Loucy (cell line): ENCODE measurements at regions not wholly inside any gene's neighbourhood (a gene's known extent, or its start where the extent isn't known, plus 50 kb on each side); places are given as distances from the start of the nearest gene placed in this dataset.

Experiments
- H2AFZ ChIP-seq: fragments of 200-600 bp; sonication (generic); 2 replicates; pipeline ENCODE4 v1.6.0; 2016; ENCODE audit warnings: antibody characterized with exemption, mild to moderate bottlenecking, low read length, moderate library complexity
- H3F3A ChIP-seq: fragments of 200-600 bp; 2 replicates; pipeline ENCODE4 v1.6.0; 2016; ENCODE audit warnings: antibody characterized with exemption, low read depth, mild to moderate bottlenecking
- H3K27me3 ChIP-seq: fragments of 200-600 bp; sonication (generic); 2 replicates; pipeline ENCODE4 v1.6.1; 2014; ENCODE audit warnings: low read length, mild to moderate bottlenecking; ENCODE audit not compliant: insufficient read depth, poor library complexity, severe bottlenecking
- H3K36me3 ChIP-seq: fragments of 200-600 bp; sonication (generic); 2 replicates; pipeline ENCODE4 v1.6.1; 2016; ENCODE audit warnings: low read length; ENCODE audit not compliant: insufficient read depth
- H3K4me1 ChIP-seq: fragments of 200-600 bp; sonication (generic); 2 replicates; pipeline ENCODE4 v1.5.1; 2014; ENCODE audit warnings: low read length, mild to moderate bottlenecking; ENCODE audit not compliant: insufficient read depth, poor library complexity, severe bottlenecking
- H3K4me2 ChIP-seq: fragments of 200-600 bp; sonication (generic); 2 replicates; pipeline ENCODE4 v1.6.0; 2014; ENCODE audit warnings: antibody characterized with exemption, low read length, low read depth, mild to moderate bottlenecking; ENCODE audit not compliant: poor library complexity, severe bottlenecking
- H3K4me3 ChIP-seq: fragments of 200-600 bp; sonication (generic); 2 replicates; pipeline ENCODE4 v1.5.1; 2014; ENCODE audit warnings: low read length, mild to moderate bottlenecking, mixed read lengths; ENCODE audit not compliant: poor library complexity, severe bottlenecking
- H3K79me2 ChIP-seq: fragments of 200-600 bp; sonication (generic); 2 replicates; pipeline ENCODE4 v1.6.1; 2014; ENCODE audit warnings: low read length; ENCODE audit not compliant: insufficient read depth
- H3K9ac ChIP-seq: fragments of 200-600 bp; sonication (generic); 2 replicates; pipeline ENCODE4 v1.6.0; 2014; ENCODE audit warnings: mild to moderate bottlenecking, low read depth, low read length, moderate library complexity; ENCODE audit not compliant: poor library complexity, severe bottlenecking
- H3K9me2 ChIP-seq: fragments of 200-600 bp; sonication (generic); replicated peaks from 2 replicates; pipeline ENCODE4 v1.6.1; 2016; ENCODE audit warnings: low read depth, low read length, mixed read lengths
- H3K9me3 ChIP-seq: fragments of 200-600 bp; sonication (generic); 2 replicates; pipeline ENCODE4 v1.6.1; 2014; ENCODE audit warnings: mild to moderate bottlenecking, antibody characterized with exemption, low read length, low read depth; ENCODE audit not compliant: insufficient read depth
- H4K20me1 ChIP-seq: fragments of 200-600 bp; sonication (generic); 2 replicates; pipeline ENCODE4 v1.6.0; 2014; ENCODE audit warnings: antibody characterized with exemption, low read length, mild to moderate bottlenecking; ENCODE audit not compliant: insufficient read depth, poor library complexity, severe bottlenecking
- EZH2phosphoT487 ChIP-seq: fragments of 200-600 bp; IDR thresholded peaks from 2 replicates; pipeline ENCODE4 v1.6.1; 2018; ENCODE audit warnings: antibody characterized with exemption, mild to moderate bottlenecking, moderate library complexity, borderline replicate concordance
- TF ChIP-seq, protein P1 (sequence below): fragments of 200-600 bp; sonication (generic); conservative IDR thresholded peaks from 2 replicates; pipeline ENCODE4 v1.5.1; 2014; ENCODE audit warnings: mild to moderate bottlenecking, antibody characterized with exemption, low read length

DNA sequence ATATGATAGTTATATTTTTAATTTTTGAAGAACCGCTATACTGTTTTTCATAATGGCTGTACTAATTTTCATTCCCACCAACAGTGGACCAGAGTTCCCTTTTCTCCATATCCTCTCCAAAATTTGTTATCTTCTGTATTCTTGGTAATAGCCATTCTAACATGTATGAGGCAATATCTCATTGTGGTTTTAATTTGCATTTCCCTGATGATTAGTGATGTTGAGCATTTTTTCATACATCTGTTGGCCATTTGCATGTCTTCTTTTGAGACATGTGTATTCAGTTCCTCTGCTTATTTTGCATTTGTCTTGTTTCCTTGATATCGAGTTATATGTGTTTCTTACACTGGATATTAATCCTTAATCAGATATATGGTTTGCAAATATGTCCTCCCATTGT is 770.8 kb upstream of the MBL2 start:
- H3K9me2 ChIP-seq, result no peaks in the 10 kb centered on the region
- H4K20me1 ChIP-seq, result no peaks in the 10 kb centered on the region
- no peak overlapping the region for H3K4me2 ChIP-seq
- H2AFZ ChIP-seq, result no peak overlapping the region
- no peaks in the 10 kb centered on the region for H3K27me3 ChIP-seq
- no peak overlapping the region for H3K9ac ChIP-seq
- H3K36me3 ChIP-seq, result no peaks in the 10 kb centered on the region
- TF ChIP-seq, protein P1, sequence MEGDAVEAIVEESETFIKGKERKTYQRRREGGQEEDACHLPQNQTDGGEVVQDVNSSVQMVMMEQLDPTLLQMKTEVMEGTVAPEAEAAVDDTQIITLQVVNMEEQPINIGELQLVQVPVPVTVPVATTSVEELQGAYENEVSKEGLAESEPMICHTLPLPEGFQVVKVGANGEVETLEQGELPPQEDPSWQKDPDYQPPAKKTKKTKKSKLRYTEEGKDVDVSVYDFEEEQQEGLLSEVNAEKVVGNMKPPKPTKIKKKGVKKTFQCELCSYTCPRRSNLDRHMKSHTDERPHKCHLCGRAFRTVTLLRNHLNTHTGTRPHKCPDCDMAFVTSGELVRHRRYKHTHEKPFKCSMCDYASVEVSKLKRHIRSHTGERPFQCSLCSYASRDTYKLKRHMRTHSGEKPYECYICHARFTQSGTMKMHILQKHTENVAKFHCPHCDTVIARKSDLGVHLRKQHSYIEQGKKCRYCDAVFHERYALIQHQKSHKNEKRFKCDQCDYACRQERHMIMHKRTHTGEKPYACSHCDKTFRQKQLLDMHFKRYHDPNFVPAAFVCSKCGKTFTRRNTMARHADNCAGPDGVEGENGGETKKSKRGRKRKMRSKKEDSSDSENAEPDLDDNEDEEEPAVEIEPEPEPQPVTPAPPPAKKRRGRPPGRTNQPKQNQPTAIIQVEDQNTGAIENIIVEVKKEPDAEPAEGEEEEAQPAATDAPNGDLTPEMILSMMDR, result no peak
- TF ChIP-seq EZH2phosphoT487, result no peak
- H3K4me3 ChIP-seq, result no peak overlapping the region
- no peaks in the 10 kb centered on the region for H3K79me2 ChIP-seq
- H3K4me1 ChIP-seq, result no peaks in the 10 kb centered on the region
- H3F3A ChIP-seq, result no peaks in the 10 kb centered on the region
- no peaks in the 10 kb centered on the region for H3K9me3 ChIP-seq

DNA sequence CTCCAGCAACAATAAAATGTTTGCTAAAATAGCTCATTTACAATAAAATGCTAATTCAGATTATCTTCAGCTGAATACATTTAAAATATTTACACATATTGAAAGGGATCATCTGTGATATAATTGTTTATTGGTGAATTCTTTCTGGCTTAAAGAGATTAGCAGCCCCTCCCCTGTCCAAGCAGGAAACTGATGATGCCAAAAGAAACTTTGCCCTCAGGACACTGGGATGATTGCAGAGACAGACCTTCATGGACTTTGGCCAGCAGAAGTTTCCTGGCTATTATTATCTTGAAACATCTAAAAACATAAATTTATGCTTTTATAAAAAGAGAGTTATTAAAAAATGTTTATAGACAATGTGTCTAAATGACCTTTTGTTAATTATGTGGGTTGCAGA is 764.9 kb upstream of the MBL2 start:
- H3K36me3 ChIP-seq, result no peaks in the 10 kb centered on the region
- no peaks in the 10 kb centered on the region for H3F3A ChIP-seq
- no peaks in the 10 kb centered on the region for H3K9me3 ChIP-seq
- H4K20me1 ChIP-seq, result no peaks in the 10 kb centered on the region
- no peaks in the 10 kb centered on the region for H3K9me2 ChIP-seq
- TF ChIP-seq EZH2phosphoT487, result no peak
- TF ChIP-seq, protein P1, result no peak
- H3K4me3 ChIP-seq, result no peak overlapping the region
- no peak overlapping the region for H3K9ac ChIP-seq
- no peaks in the 10 kb centered on the region for H3K79me2 ChIP-seq
- no peak overlapping the region for H3K4me2 ChIP-seq
- no peaks in the 10 kb centered on the region for H3K4me1 ChIP-seq
- H3K27me3 ChIP-seq, result no peaks in the 10 kb centered on the region
- H2AFZ ChIP-seq, result no peak overlapping the region

DNA sequence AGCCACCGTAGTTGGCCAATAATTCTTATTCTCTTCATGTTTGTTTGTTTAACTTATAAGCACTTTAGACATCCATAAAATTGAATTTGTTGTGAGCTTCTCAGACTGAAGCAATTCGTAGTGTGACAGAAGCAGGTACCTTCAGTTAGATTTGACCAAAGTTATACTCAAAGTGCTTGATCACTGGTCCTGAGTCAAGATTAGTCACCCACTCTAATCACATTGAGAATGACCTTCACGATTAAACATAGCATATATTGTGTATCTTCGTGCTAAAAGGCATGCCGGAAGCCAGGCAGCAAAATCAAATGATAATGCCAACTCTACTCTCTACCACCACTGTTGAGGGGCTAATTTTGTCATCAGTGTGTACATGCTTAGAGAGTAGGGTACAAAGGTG is 763.7 kb upstream of the MBL2 start:
- no peak for TF ChIP-seq EZH2phosphoT487
- TF ChIP-seq, protein P1, result no peak
- no peaks in the 10 kb centered on the region for H3K27me3 ChIP-seq
- no peaks in the 10 kb centered on the region for H3F3A ChIP-seq
- no peaks in the 10 kb centered on the region for H4K20me1 ChIP-seq
- no peaks in the 10 kb centered on the region for H3K9me3 ChIP-seq
- no peak overlapping the region for H2AFZ ChIP-seq
- no peaks in the 10 kb centered on the region for H3K36me3 ChIP-seq
- H3K9me2 ChIP-seq, result no peaks in the 10 kb centered on the region
- no peak overlapping the region for H3K9ac ChIP-seq
- H3K4me3 ChIP-seq, result no peak overlapping the region
- H3K4me1 ChIP-seq, result no peaks in the 10 kb centered on the region
- no peak overlapping the region for H3K4me2 ChIP-seq
- no peaks in the 10 kb centered on the region for H3K79me2 ChIP-seq
